ENCODE measurements at regions not wholly inside any gene's neighbourhood (a gene's known extent, or its start where the extent isn't known, plus 50 kb on each side); places are given as distances from the start of the nearest gene placed in this dataset.

DNA sequence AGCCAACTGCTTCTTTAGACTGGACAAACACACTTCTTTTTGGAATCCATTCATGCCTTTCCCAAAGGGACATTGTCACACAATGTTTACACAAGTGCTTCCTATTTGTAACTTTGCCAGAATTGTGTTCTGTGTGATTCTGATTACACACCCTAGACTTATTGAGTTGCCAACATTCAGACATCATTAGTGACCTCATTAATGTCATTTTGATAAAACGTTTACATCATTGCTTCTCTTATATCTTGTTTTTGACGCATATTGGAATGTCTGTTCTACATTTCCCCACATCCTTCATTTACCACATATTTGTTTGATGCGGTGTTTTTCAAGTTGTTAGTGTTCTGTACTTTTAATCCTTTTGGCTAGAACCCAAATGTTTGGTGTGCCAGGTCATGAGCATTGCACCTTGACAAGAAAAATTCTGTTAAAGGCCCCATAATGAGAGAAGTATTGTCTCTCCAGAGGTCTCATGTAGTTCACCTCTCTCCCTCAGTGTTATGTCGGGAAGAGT, 305.5 kb downstream of the AEBP2 start:
- TF ChIP-seq CTCF (IDR thresholded peaks at IDR 0.05; ENCODE audit: low read depth, low read length, missing input control) = no peak
- no peak for TF ChIP-seq FOXA1 (IDR thresholded peaks at IDR 0.05)
- TF ChIP-seq TAF1 (conservative IDR thresholded peaks at IDR 0.05) = no peak
- TF ChIP-seq, protein P1, sequence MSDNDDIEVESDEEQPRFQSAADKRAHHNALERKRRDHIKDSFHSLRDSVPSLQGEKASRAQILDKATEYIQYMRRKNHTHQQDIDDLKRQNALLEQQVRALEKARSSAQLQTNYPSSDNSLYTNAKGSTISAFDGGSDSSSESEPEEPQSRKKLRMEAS (IDR thresholded peaks at IDR 0.05) = no peak
- no peak for TF ChIP-seq EGR1 (IDR thresholded peaks at IDR 0.05; ENCODE audit: low read depth in 2 of 2)
- peak; percentile 23 for TF ChIP-seq SP1 (IDR thresholded peaks at IDR 0.05)
- no peak for TF ChIP-seq ATF3 (IDR thresholded peaks at IDR 0.05)
- TF ChIP-seq ZBTB33 (IDR thresholded peaks at IDR 0.05) = no peak
- no peak for TF ChIP-seq REST (IDR thresholded peaks at IDR 0.05)
- TF ChIP-seq GABPA (IDR thresholded peaks at IDR 0.05 in 1 of 2, conservative IDR thresholded peaks at IDR 0.05 in 1 of 2) = no peak
